Central memory CD4-positive, alpha-beta T cell (primary cell): ENCODE measurements at regions not wholly inside any gene's neighbourhood (a gene's known extent, or its start where the extent isn't known, plus 50 kb on each side); places are given as distances from the start of the nearest gene placed in this dataset.

Experiments used
- DNase-seq: peaks from one replicate; pipeline ENCODE4 v3.0.0; 2022

- no peak for DNase-seq
Measured at GRCh38 chr5:119792161-119792799, 162.9 kb downstream of the FAM170A start.

GRCh38 chr5:119795768-119796167 is 166.4 kb downstream of the FAM170A start:
- DNase-seq, result no peak

GRCh38 chr5:119801570-119801969 is 172.2 kb downstream of the FAM170A start:
- DNase-seq, result no peak

DNA sequence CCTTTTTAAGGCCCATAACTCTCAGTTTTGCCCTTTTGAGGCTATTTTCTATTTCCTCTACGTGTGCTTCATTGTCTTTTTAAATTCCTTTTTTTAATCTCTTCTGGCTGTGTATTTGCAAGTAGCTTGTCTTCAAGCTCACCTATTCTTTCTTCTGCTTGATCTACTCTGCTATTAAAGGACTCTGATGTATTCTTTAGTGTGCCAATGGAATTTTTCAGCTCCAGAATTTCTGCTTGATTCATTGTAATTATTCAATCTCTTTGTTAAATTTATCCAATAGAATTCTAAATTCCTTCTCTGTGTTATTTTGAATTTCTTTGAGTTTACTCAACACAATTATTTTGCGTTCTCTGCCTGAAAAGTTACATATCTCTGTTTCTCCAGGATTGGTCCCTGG is 178.7 kb downstream of the FAM170A start:
- no peak for DNase-seq

- DNase-seq, result no peak
Measured at GRCh38 chr5:119808474-119808873, 179.1 kb downstream of the FAM170A start.

DNA sequence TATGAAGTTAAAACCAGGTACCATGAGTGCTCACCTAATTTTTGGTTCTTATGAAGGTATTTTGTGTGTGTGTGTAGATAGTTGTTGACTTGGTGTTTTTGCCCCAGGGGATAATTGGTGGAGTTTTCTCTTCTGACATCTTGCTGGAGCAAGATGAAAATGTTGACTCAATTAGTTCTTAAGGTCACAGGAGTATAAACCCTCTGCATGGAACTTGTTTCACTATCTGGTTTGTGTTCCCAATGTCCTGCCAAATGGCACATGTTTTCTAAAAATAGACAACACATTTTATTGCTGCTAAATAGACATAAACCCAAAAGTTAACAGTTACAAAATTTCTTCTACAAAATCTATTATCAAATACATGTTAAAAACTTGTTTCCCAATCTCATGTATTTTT is 180.9 kb downstream of the FAM170A start:
- DNase-seq, result no peak

DNA sequence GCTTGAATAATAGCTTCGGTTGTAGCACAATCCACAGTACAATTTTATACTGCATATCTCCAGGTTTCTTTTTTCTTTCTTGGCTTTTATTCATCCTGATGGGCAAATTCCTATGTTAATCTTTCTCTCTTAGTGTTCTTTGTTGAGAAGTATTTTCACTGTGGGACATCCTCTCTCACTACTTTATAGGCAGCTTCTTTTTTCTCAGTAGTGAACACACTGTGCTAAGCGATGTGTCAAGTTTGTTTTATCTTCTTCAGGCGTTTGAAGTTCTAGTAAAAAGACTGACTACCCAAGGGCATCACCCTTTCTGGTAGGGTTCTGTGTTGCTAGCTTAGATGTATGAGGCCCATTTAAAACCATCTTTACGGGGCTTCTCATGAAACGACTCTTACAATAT is 182.1 kb downstream of the FAM170A start:
- no peak for DNase-seq

- DNase-seq, result no peak
Measured at GRCh38 chr5:119814655-119815054, 185.3 kb downstream of the FAM170A start.

GRCh38 chr5:119816055-119816454 is 186.7 kb downstream of the FAM170A start:
- DNase-seq, result no peak

GRCh38 chr5:119820016-119820415 is 190.7 kb downstream of the FAM170A start:
- no peak for DNase-seq

DNA sequence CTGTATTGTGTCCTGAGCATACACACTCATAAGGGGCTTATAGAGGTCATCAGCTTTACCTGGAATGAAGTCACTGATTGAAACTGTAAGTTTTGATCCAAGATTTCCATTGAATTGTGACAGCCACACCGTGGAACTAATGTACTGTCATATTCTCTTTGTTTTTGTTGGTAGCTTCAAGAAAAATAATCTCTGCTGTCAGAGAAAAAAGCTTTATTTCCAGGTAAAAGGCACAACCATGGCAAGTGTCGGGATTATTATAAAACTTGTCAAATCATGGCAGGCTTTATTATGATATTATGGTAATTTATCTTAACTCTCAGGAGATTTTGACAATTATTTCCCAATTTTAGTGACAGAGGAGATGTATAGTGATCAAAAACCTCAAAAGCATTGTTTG is 191.2 kb downstream of the FAM170A start:
- no peak for DNase-seq

DNA sequence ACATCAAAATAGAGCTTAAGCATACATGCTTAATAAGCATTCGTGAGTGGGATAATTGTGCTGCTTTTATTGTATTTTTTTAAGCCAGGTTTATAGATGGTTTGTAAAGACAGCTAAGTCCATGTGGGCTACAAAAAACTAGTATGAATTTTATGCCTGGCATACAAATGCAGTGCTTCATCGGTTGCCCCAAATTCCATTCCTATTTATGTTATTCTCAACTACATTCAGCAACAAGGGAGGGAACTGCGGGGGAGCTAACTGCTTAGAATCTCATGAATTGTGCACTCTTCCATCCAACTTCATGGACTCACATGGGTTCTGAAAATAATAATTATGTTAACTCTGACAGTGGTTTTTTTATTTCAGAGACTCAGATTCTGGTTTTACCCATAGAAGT is 199.2 kb downstream of the FAM170A start:
- DNase-seq, result no peak

- DNase-seq, result no peak
Measured at GRCh38 chr5:119829341-119829740, 200.0 kb downstream of the FAM170A start.

DNA sequence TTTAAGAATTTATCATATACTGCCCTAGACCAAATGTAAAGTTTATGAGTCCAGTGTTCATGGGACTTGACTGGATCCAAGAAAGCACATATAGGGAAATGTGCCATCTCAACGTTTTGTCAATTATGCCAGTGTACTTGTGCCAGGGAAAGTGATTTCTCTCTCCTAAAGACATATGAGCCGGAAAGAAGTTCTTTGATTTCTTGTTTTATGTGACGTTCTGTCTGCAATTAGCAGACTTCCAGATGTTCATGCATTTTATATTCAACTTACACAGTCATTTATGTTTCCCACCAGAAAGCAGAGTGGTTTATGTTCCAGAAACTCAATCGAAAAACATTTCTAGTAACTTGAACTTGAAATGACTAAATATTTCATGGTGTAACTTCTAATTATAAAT is 203.8 kb downstream of the FAM170A start:
- DNase-seq, result no peak

DNA sequence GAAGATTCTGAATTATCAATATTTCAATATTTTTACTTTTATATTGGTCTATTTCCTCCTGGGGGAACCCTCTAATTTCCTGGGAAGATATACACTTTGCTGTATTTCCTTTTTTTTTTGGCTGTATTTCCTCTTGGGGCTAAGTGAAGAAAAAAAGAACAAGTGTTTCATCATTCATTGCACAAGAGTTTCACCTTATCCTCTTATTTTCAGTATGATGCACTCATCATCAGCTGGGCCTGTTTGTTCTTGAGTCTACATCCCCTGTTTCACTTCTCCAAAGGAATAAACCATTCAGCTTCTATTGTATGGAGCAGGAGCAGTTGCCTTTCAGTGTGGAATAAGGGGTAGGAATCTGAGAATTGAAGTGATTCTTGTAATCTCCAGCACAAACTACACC is 210.8 kb downstream of the FAM170A start:
- no peak for DNase-seq

DNA sequence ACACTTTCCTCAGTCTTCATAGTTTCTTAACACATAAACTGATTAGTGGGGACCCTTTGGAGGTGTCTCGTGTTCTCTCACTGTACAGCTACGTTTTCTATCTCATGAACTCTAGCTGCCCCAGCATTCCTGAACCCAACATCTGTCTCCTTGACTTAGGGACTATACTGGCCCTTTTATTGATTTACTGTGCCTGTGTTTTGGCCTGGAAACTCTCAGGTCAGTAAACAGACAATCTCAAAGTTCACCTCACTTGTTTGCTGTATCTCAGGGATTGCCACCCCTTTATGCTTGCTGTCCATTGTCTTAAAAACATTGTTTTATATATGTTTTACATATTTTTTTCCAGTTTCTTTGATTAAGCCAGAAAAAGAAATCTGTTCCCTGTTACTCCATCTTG is 222.8 kb downstream of the FAM170A start:
- no peak for DNase-seq

GRCh38 chr5:119860463-119860862 is 231.1 kb downstream of the FAM170A start:
- no peak for DNase-seq

DNA sequence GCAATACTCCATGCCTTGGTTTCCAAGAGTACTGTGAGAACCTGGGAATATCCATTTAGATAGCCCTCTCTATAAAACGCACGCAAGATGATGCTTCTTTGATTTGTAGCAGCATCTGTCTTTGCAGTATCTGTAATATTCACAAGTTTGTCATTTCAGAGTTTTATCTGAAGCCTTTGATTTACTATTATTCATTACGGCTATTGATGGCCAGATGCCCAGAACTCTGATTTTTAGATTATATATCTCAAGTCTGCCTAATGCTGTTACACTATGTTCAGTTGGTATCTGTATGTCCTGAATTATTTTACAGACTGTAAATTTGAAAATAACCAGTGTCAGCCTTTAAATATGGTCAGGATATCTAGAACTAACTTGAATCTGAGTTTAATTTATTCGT is 233.3 kb downstream of the FAM170A start:
- DNase-seq, result no peak

DNA sequence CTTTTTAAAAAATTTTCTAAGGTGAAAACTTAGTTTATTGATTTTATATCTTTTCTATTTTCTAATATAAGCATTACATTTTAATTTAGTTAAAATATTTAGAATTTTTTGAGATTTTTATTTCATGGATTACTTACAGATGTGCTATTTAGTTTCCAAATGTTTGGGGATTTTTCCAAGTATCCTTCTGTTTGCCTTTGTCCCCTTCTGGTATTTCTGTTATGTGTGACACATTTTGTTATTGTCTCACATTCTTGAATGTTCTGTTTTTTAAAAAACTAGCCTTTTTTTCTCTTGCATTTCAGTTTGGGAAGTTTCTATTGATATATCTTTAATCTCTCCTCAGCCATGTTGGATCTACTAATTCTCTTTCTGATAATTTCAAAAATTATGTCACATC is 234.9 kb downstream of the FAM170A start:
- no peak for DNase-seq

- no peak for DNase-seq
Measured at GRCh38 chr5:119873611-119874010, 244.3 kb downstream of the FAM170A start.

GRCh38 chr5:119876522-119876921 is 247.2 kb downstream of the FAM170A start:
- DNase-seq, result no peak

- DNase-seq, result no peak
Measured at GRCh38 chr5:119878712-119879111, 249.4 kb downstream of the FAM170A start.

GRCh38 chr5:119879446-119879845 is 250.1 kb downstream of the FAM170A start:
- DNase-seq, result no peak

- DNase-seq, result no peak
Measured at GRCh38 chr5:119895066-119895465, 265.7 kb downstream of the FAM170A start.

DNA sequence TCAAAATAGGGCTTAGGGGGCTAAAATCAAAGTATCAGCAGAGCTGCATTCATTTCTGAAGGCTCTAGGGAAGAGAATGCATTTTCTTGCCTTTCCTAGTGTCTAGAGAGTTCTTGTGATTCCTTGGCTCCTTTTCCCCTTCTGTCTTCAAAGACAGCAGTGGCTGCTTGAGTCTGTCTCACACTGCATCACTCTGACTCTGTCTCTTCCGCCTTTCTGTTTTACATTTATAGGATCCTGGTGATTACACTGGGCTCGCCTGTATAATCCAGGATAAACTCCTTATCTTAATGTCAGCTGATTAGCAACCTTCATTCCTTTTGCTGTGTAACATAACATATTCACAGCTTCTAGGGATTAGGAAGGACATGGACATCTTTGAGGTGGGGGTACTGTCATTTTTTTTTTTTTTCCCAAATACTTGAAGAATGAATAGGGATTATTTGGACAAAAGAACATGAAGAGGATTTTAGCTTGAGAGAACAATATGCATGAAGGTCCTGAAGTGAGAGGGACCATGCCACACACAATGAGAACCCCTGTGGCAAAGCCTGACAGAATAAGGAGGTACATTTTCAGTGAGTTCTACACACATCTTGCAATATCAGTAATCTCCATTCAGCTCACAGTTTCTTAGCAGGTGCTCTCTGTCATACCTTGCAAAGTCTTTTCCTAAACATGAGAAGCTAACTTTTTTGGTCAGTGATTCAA is 267.6 kb downstream of the FAM170A start:
- no peak for DNase-seq
